ENCODE measurements at regions not wholly inside any gene's neighbourhood (a gene's known extent, or its start where the extent isn't known, plus 50 kb on each side); places are given as distances from the start of the nearest gene placed in this dataset.

DNA sequence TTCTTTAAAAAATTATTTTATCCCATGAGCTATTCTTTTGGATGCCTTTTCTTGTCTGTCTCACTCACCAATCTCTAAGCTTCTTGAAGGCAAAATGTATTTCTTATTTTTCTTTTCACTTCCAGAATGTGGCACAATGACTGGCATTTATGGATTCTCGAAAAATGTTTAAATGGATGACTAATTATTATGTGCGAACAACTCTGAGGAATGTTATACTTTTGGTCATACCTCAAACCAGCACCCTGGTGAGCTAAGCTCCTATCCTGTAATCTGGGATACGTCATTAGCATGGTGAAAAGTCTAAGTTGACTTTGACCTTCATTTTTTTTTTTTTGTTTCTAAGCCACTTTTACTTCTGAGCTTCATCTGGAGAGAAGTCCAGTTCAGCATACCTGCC, 214.0 kb upstream of the CEP162 start:
- no peak overlapping the region for H3K4me3 ChIP-seq (ENCODE audit: control insufficient read depth, low read depth, low read length)
- TF ChIP-seq, protein P1, sequence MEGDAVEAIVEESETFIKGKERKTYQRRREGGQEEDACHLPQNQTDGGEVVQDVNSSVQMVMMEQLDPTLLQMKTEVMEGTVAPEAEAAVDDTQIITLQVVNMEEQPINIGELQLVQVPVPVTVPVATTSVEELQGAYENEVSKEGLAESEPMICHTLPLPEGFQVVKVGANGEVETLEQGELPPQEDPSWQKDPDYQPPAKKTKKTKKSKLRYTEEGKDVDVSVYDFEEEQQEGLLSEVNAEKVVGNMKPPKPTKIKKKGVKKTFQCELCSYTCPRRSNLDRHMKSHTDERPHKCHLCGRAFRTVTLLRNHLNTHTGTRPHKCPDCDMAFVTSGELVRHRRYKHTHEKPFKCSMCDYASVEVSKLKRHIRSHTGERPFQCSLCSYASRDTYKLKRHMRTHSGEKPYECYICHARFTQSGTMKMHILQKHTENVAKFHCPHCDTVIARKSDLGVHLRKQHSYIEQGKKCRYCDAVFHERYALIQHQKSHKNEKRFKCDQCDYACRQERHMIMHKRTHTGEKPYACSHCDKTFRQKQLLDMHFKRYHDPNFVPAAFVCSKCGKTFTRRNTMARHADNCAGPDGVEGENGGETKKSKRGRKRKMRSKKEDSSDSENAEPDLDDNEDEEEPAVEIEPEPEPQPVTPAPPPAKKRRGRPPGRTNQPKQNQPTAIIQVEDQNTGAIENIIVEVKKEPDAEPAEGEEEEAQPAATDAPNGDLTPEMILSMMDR (conservative IDR thresholded peaks at IDR 0.05; ENCODE audit: control insufficient read depth, insufficient read depth, low read depth, low read length) = no peak
- DNase-seq (ENCODE audit: low read depth) = peak; percentile 24

DNA sequence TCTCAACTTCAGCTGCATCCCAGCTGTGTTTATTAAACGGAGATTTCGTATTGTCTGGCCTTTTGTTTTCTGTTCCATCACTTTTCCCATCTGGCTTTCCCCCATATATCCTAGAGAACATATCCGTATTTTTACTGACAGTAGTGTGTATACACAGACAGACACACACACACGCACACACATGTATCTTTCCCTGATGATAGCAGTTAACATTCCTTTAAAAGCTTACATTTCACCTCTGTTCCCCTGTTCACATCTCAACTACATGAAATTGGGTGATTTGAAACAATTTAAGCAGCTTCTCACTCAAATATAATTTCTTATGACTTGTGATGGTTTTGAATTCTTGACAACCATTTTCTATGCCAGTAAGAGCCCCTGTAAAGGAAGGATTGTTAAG, 207.1 kb upstream of the CEP162 start:
- TF ChIP-seq, protein P1 (conservative IDR thresholded peaks at IDR 0.05; ENCODE audit: control insufficient read depth, insufficient read depth, low read depth, low read length) = no peak
- H3K4me3 ChIP-seq (ENCODE audit: control insufficient read depth, low read depth, low read length) = no peak overlapping the region
- no peak for DNase-seq (ENCODE audit: low read depth)

DNA sequence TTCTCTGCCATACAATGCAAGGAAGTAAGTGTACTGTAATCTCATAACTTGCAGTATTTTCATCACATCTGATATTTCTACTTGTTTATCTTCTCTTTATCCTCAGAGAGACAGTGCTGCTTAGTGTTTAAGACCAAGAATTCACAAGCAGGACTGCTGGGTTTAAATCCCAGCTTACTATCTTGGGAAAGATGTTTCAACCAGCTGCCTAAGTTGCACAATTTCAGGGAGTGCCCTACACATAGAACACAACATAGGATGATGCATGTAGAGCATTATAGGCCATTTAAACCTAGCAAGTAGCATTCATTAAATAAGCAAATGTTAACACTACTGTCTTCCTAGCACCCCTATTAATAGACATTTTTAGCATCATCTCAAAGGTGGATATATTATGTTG, 205.2 kb upstream of the CEP162 start:
- H3K4me3 ChIP-seq (ENCODE audit: control insufficient read depth, low read depth, low read length) = no peak overlapping the region
- TF ChIP-seq, protein P1 (conservative IDR thresholded peaks at IDR 0.05; ENCODE audit: control insufficient read depth, insufficient read depth, low read depth, low read length) = no peak
- DNase-seq (ENCODE audit: low read depth) = peak; percentile 70

DNA sequence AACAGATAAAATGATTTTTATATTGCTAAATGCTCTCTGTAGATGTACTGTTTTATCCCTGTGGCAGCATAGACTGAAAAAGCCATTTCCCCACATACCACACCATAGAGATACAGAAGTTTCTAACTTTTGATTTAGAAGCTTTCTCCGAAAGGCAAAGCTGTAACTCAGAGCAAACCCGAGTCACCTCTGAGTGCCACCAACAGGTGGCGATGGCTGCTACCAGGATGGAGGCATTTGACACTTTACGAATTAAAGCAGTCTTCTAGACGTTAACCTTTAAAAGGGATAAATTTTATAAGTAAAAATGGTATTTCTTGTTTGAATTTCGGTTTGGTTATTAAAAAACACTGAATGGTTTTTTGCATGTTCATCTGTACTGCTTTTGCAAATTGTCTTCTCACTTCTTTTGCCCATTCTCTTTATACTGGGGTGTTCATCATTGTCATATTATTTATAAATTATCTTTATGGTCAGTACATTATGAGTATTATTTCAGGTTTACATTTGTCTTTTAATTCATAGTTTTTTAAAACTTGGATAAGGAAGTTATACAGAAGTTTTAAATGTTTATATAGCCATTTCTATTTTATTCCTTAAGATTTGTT, 201.0 kb upstream of the CEP162 start:
- H3K4me3 ChIP-seq (ENCODE audit: control insufficient read depth, low read depth, low read length) = no peak overlapping the region
- peak; percentile 73 for DNase-seq (ENCODE audit: low read depth)
- TF ChIP-seq, protein P1 (conservative IDR thresholded peaks at IDR 0.05; ENCODE audit: control insufficient read depth, insufficient read depth, low read depth, low read length) = peak; percentile 98

DNA sequence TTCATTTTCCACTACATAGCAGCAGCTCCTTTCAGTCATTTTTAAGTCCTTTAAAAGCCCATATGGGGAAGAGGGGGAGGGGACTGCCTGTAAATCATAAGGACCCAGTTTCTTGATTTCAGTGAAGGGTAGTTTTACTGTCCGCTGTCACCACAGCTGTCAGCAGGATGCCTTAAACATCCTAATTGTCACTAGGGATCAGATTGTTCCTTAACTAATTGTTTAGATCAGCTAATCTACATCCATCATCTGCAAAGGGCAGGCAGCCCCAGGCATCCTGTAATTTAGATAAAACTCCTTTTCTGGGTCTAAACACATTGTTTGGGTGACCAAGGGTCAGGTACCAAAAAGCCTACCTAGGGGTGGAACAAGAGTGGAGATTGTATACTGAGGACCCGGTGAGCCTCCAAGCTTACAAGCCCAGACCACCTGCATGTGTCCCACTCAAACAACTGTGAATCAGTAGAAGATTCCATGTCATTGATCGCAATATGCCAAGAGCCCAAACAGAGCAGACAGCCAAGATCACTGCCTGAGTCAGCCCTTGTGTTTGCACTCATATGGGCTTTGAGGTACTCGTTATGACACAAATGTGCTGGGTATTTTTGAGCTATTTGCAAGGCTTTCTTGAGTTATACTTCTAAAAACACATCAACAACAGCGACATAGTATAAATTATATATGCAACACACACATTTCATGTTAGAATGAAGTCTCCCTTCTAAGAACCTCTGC, 198.7 kb upstream of the CEP162 start:
- no peak for DNase-seq (ENCODE audit: low read depth)
- no peak overlapping the region for H3K4me3 ChIP-seq (ENCODE audit: control insufficient read depth, low read depth, low read length)
- TF ChIP-seq, protein P1 (conservative IDR thresholded peaks at IDR 0.05; ENCODE audit: control insufficient read depth, insufficient read depth, low read depth, low read length) = no peak

DNA sequence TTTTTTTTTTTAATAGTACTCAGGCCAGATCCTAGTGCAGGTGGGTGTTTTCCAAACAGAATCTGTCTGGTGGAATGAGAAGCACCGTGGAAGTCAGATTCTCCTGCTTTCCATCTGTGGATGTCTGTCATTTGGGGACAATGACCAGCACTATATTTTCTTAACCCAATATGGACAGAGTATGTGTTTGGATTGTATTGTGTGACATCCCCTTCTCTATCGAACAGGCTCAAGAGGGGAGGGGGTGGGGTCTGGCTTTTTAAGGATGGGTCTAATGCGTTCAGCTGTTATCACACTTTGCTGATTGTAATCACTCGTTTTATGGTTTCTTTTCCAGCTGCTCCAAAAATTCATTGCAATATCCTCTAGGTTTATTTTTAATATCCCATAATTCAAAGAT, 197.5 kb upstream of the CEP162 start:
- no peak overlapping the region for H3K4me3 ChIP-seq (ENCODE audit: control insufficient read depth, low read depth, low read length)
- TF ChIP-seq, protein P1 (conservative IDR thresholded peaks at IDR 0.05; ENCODE audit: control insufficient read depth, insufficient read depth, low read depth, low read length) = no peak
- DNase-seq (ENCODE audit: low read depth) = no peak

Measured in fibroblast of mammary gland (primary cell).